B cell (primary cell): ENCODE measurements at regions not wholly inside any gene's neighbourhood (a gene's known extent, or its start where the extent isn't known, plus 50 kb on each side); places are given as distances from the start of the nearest gene placed in this dataset.

Experiments
- ATAC-seq: fragments of 200-7000 bp; cut with Tn5 transposase; one replicate; pipeline ENCODE4 v1.10.0; 2021; ENCODE audit warnings: low read depth, mild to moderate bottlenecking, moderate number of reproducible peaks, moderate library complexity
- CTCF ChIA-PET: fragments of 350-600 bp; sonication (Branson Sonifier 250); formaldehyde crosslinking; loops from one replicate; lab custom pipeline; 2021; ENCODE audit warnings: antibody characterized with exemption, inconsistent platforms; lab: Charles Lee
- POLR2A ChIA-PET: fragments of 350-600 bp; sonication (Branson Sonifier 250); formaldehyde crosslinking; loops from one replicate; lab custom pipeline; 2021; ENCODE audit warnings: antibody characterized with exemption; lab: Charles Lee
- DNase-seq: peaks from one replicate; pipeline ENCODE4 v3.0.0; 2013
- H2AFZ ChIP-seq: 2 replicates; pipeline ENCODE4 v1.6.1; 2012; ENCODE audit warnings: mild to moderate bottlenecking, low read depth, low read length; ENCODE audit not compliant: insufficient read depth, poor library complexity, severe bottlenecking
- H3K27ac ChIP-seq, 2 donors: 1 replicate in 1 of 2; 2 replicates in 1 of 2; pipeline ENCODE4 v1.5.1; 2012 to 2013; ENCODE audit warnings: low read length in 2 of 2, mild to moderate bottlenecking in 2 of 2, moderate library complexity in 1 of 2
- H3K27me3 ChIP-seq, 4 experiments: fragments of 200-600 bp in 1 of 4; sonication (generic) in 1 of 4; replicated peaks in 1 of 4; 1 replicate in 2 of 4; 2 replicates in 2 of 4; pipeline versions ENCODE4 v1.6.1 to v1.7.0; 2013 to 2016; ENCODE audit warnings: low read length in 3 of 4, mild to moderate bottlenecking in 2 of 4, mixed read lengths in 1 of 4, moderate library complexity in 1 of 4; ENCODE audit not compliant: insufficient read depth in 4 of 4, control insufficient read depth in 3 of 4; ENCODE audit errors: control extremely low read depth in 1 of 4
- H3K36me3 ChIP-seq, 2 experiments: replicated peaks in 1 of 2; 1 replicate in 1 of 2; 2 replicates in 1 of 2; pipeline versions ENCODE4 v1.6.1 to v1.7.1; 2013; ENCODE audit warnings: low read length in 1 of 2; ENCODE audit not compliant: insufficient read depth in 2 of 2, control insufficient read depth in 1 of 2; ENCODE audit errors: control extremely low read depth in 1 of 2, extremely low read depth in 1 of 2
- H3K4me1 ChIP-seq, 2 donors: fragments of 200-600 bp in 1 of 2; sonication (generic) in 1 of 2; 1 replicate in 1 of 2; 2 replicates in 1 of 2; pipeline versions ENCODE4 v1.5.1 to v1.6.1; 2013 to 2017; ENCODE audit warnings: low read length in 2 of 2; ENCODE audit not compliant: control insufficient read depth in 2 of 2, insufficient read depth in 2 of 2
- H3K4me2 ChIP-seq: replicated peaks from 2 replicates; pipeline ENCODE3; 2012; ENCODE audit warnings: mild to moderate bottlenecking, low read depth, low read length; ENCODE audit not compliant: poor library complexity, severe bottlenecking
- H3K4me3 ChIP-seq, 5 experiments: fragments of 200-600 bp in 1 of 5; sonication (generic) in 1 of 5; 1 replicate in 3 of 5; 2 replicates in 2 of 5; pipeline versions ENCODE4 v1.5.1 to v1.7.0; 2011 to 2016; ENCODE audit warnings: low read length in 4 of 5, mild to moderate bottlenecking in 4 of 5, low read depth in 2 of 5, control low read depth in 1 of 5, moderate library complexity in 1 of 5; ENCODE audit not compliant: insufficient read depth in 1 of 5; ENCODE audit errors: control extremely low read depth in 1 of 5, extremely low read depth in 1 of 5
- H3K79me2 ChIP-seq: fragments of 200-600 bp; sonication (generic); one replicate; pipeline ENCODE4 v1.6.0; 2016; ENCODE audit warnings: low read length; ENCODE audit not compliant: control insufficient read depth, insufficient read depth
- H3K9ac ChIP-seq: fragments of 200-600 bp; sonication (generic); 2 replicates; pipeline ENCODE4 v1.6.1; 2017; ENCODE audit warnings: mild to moderate bottlenecking, low read length, moderate library complexity
- H3K9me3 ChIP-seq, 3 donors: one replicate each; pipeline versions ENCODE4 v1.6.1 to v1.7.1; 2013; ENCODE audit warnings: low read length in 2 of 3; ENCODE audit not compliant: control insufficient read depth in 2 of 3, insufficient read depth in 1 of 3; ENCODE audit errors: control extremely low read depth in 1 of 3
- H4K20me1 ChIP-seq: 2 replicates; pipeline ENCODE4 v1.6.0; 2012; ENCODE audit warnings: mild to moderate bottlenecking, low read length; ENCODE audit not compliant: insufficient read depth, control insufficient read depth, poor library complexity, severe bottlenecking
- H3K27ac Mint-ChIP-seq: one replicate; pipeline ENCODE4 v1.8.0; 2021; ENCODE audit warnings: mixed read lengths
- H3K27me3 Mint-ChIP-seq: one replicate; pipeline ENCODE4 v1.8.0; 2021; ENCODE audit warnings: mixed read lengths
- H3K4me1 Mint-ChIP-seq: one replicate; pipeline ENCODE4 v1.8.0; 2021; ENCODE audit warnings: mixed read lengths
- H3K4me3 Mint-ChIP-seq: one replicate; pipeline ENCODE4 v1.8.0; 2021; ENCODE audit warnings: mixed read lengths
- H3K9me3 Mint-ChIP-seq: one replicate; pipeline ENCODE4 v1.8.0; 2022; ENCODE audit warnings: mixed read lengths; ENCODE audit not compliant: insufficient read depth
- CTCF ChIP-seq: fragments of 200-600 bp; IDR thresholded peaks from one replicate; pipeline ENCODE4 v1.8.0; 2022; ENCODE audit warnings: antibody characterized with exemption, mild to moderate bottlenecking
- EZH2 ChIP-seq: IDR thresholded peaks from 2 replicates; pipeline ENCODE4 v1.6.1; 2012; ENCODE audit warnings: borderline replicate concordance, low read depth, mild to moderate bottlenecking, moderate library complexity, low read length; ENCODE audit not compliant: insufficient read depth, poor library complexity, severe bottlenecking
- WGBS: methylation state at CpG from one replicate; pipeline ENCODE4 v1.1.5; 2013; ENCODE audit warnings: missing lambda C conversion rate; ENCODE audit not compliant: insufficient coverage; 5-methylcytosine and 5-hydroxymethylcytosine counted together
- intact Hi-C: fragments of 100-400 bp; cut with micrococcal nuclease; formaldehyde crosslinking; loops from one replicate; pipeline ENCODE4 v1.10.0; 2022

DNA sequence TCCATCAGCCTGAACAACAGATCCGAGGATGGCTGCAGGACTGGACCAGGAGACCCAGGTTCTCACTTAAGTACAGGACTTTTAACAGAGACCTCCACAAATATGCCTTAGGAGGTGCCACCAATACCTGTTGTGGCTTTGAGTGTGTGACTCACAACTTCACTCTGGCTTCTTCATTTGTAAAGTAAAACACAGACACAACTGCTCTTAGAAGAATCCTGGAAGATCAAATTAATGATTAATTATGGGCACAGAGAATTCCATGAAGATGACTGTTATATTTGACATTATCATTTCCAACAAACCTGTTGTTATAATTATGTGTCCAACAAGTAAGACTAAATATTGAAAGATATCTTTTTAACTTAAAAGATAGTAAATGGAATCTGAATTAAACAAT, 481.4 kb upstream of the KLHL29 start:
- H3K4me1 ChIP-seq = no peaks in the 10 kb centered on the region
- no peak overlapping the region for H2AFZ ChIP-seq
- intact Hi-C loops = no loop called here
- Mint-ChIP-seq H3K9me3 (no peaks in the 10 kb centered on the region), H3K4me3 (no peak overlapping the region), H3K27me3 (no peaks in the 10 kb centered on the region), H3K27ac (no peak overlapping the region), H3K4me1 (no peaks in the 10 kb centered on the region)
- no peaks in the 10 kb centered on the region for H3K79me2 ChIP-seq
- DNase-seq (no peak), ATAC-seq (no peak)
- no peaks in the 10 kb centered on the region for H3K36me3 ChIP-seq
- ChIA-PET POLR2A (no interaction called here), CTCF (interaction anchor here (0.7 kb wide), 1 partner anchor 10 kb away, joined by 3 read pairs; no protein-coding TSS in a partner anchor)
- H4K20me1 ChIP-seq = no peaks in the 10 kb centered on the region
- no peak overlapping the region for H3K4me2 ChIP-seq
- no peak overlapping the region for H3K4me3 ChIP-seq
- H3K9me3 ChIP-seq = no peaks in the 10 kb centered on the region
- no peak overlapping the region for H3K9ac ChIP-seq
- 83% methylated on average over 1 of the region's 1 CpG for WGBS
- H3K27me3 ChIP-seq = no peaks in the 10 kb centered on the region
- TF ChIP-seq EZH2 (no peak), CTCF (no peak)
- H3K27ac ChIP-seq = no peak overlapping the region

DNA sequence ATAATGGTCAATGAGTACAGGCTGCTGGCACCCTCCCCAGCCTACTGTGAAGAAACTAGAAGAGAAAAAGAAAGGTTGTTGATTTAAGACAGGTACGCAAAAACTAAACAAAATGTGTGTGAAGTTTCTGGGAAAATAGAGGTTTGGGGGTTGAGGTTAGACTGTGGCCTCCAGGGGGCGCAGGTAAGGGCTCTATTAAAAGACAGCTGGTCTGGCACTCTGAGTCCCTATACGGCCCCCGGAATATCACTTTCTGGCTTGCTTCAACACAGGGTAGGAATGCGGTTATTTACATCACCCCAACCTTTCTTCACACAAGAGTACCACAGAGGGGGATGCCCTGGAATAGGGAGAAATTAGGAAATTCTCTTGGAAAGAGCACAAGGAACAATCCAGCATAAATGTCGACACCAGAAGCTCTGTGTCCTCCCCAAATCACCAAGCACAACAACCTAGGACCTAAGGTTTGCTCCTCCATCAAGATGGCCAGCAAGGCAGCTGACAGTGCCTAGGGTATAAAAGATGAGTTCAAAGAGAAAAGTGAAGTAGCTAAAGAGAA, 480.8 kb upstream of the KLHL29 start:
- Histone ChIP-seq H3K4me2 (no peak overlapping the region), H3K9me3 (no peaks in the 10 kb centered on the region), H3K9ac (no peak overlapping the region), H3K79me2 (no peaks in the 10 kb centered on the region), H3K4me3 (no peak overlapping the region), H3K27me3 (no peaks in the 10 kb centered on the region), H2AFZ (no peak overlapping the region), H4K20me1 (no peaks in the 10 kb centered on the region), H3K27ac (no peak overlapping the region), H3K36me3 (no peaks in the 10 kb centered on the region), H3K4me1 (no peaks in the 10 kb centered on the region)
- H3K9me3 Mint-ChIP-seq = no peaks in the 10 kb centered on the region
- no CpG with 5 or more reads among the region's 6 CpGs for whole genome bisulfite sequencing
- intact Hi-C loops = no loop called here
- ATAC-seq = no peak
- no peak overlapping the region for H3K4me3 Mint-ChIP-seq
- CTCF ChIA-PET = interaction anchor here (0.7 kb wide), 1 partner anchor 10 kb away, joined by 3 read pairs; no protein-coding TSS in a partner anchor
- TF ChIP-seq CTCF (no peak), EZH2 (no peak)
- H3K4me1 Mint-ChIP-seq = no peaks in the 10 kb centered on the region
- POLR2A ChIA-PET = no interaction called here
- H3K27me3 Mint-ChIP-seq = no peaks in the 10 kb centered on the region
- H3K27ac Mint-ChIP-seq = no peak overlapping the region
- DNase-seq = no peak
